Colonic mucosa (tissue), 4 donors: ENCODE measurements at regions not wholly inside any gene's neighbourhood (a gene's known extent, or its start where the extent isn't known, plus 50 kb on each side); places are given as distances from the start of the nearest gene placed in this dataset.

Source experiments
- DNase-seq: peaks from one replicate; pipeline ENCODE4 v3.0.0-alpha.2; 2020
- H3K27ac ChIP-seq: fragments of 200-600 bp; one replicate; pipeline ENCODE4 v1.8.0; 2021
- H3K27me3 ChIP-seq: fragments of 200-600 bp; one replicate; pipeline ENCODE4 v1.8.0; 2021
- H3K36me3 ChIP-seq: fragments of 200-600 bp; one replicate; pipeline ENCODE4 v1.8.0; 2021
- H3K4me1 ChIP-seq: fragments of 200-600 bp; one replicate; pipeline ENCODE4 v1.8.0; 2021; ENCODE audit warnings: mild to moderate bottlenecking
- H3K4me3 ChIP-seq: fragments of 200-600 bp; one replicate; pipeline ENCODE4 v1.8.0; 2021
- H3K9ac ChIP-seq, 2 donors: one replicate each; pipeline ENCODE4 v1.7.0; 2013; ENCODE audit warnings: control low read depth in 2 of 2, low read depth in 2 of 2, low read length in 2 of 2
- H3K9me3 ChIP-seq: fragments of 200-600 bp; one replicate; pipeline ENCODE4 v1.8.0; 2021
- CTCF ChIP-seq: fragments of 200-600 bp; IDR thresholded peaks from one replicate; pipeline ENCODE4 v1.8.0; 2022; ENCODE audit warnings: antibody characterized with exemption, mild to moderate bottlenecking
- intact Hi-C: fragments of 100-400 bp; cut with DNase I; formaldehyde crosslinking; loops from one replicate; pipeline ENCODE4 v1.14.1; 2022
- donor health status: healthy.
- donor health status: DM: no; HTN: no; CAD: no.
- donor health status: DM: no; HTN: no; CAD: no.

- H3K9ac ChIP-seq = no peak overlapping the region
- no peak overlapping the region for H3K27ac ChIP-seq
- no peaks in the 10 kb centered on the region for H3K4me1 ChIP-seq
- H3K27me3 ChIP-seq = no peaks in the 10 kb centered on the region
- no peaks in the 10 kb centered on the region for H3K9me3 ChIP-seq
- intact Hi-C loops = no loop called here
- H3K36me3 ChIP-seq = no peaks in the 10 kb centered on the region
- TF ChIP-seq CTCF = no peak
- no peak for DNase-seq
- no peak overlapping the region for H3K4me3 ChIP-seq
These were observed 329.7 kb upstream of the POM121L12 start for GRCh38 chr7:52705768-52706167.

- H3K9me3 ChIP-seq = no peaks in the 10 kb centered on the region
- H3K36me3 ChIP-seq = no peaks in the 10 kb centered on the region
- TF ChIP-seq CTCF = no peak
These were observed 335.1 kb upstream of the POM121L12 start for GRCh38 chr7:52700349-52700748.

GRCh38 chr7:52695973-52696595 lies 339.3 kb upstream of the POM121L12 start:
- no peaks in the 10 kb centered on the region for H3K4me1 ChIP-seq
- TF ChIP-seq CTCF = no peak

More at GRCh38 chr7:52700349-52700748, 335.1 kb upstream of the POM121L12 start:
- H3K9ac ChIP-seq = no peak overlapping the region
- intact Hi-C loops = no loop called here
- no peak overlapping the region for H3K4me3 ChIP-seq
- H3K27ac ChIP-seq = no peak overlapping the region
- no peaks in the 10 kb centered on the region for H3K4me1 ChIP-seq
- no peak for DNase-seq
- H3K27me3 ChIP-seq = no peaks in the 10 kb centered on the region

GRCh38 chr7:52691257-52691656 lies 344.2 kb upstream of the POM121L12 start:
- intact Hi-C loops = no loop called here
- no peak for DNase-seq
- Histone ChIP-seq H3K4me3 (no peak overlapping the region), H3K9me3 (no peaks in the 10 kb centered on the region), H3K27ac (no peak overlapping the region), H3K36me3 (no peaks in the 10 kb centered on the region), H3K4me1 (no peaks in the 10 kb centered on the region), H3K27me3 (no peaks in the 10 kb centered on the region), H3K9ac (no peak overlapping the region)
- TF ChIP-seq CTCF = no peak

More at GRCh38 chr7:52695973-52696595, 339.3 kb upstream of the POM121L12 start:
- Histone ChIP-seq H3K4me3 (no peak overlapping the region), H3K9me3 (no peaks in the 10 kb centered on the region), H3K27me3 (no peaks in the 10 kb centered on the region), H3K9ac (no peak overlapping the region), H3K27ac (no peak overlapping the region), H3K36me3 (no peaks in the 10 kb centered on the region)
- intact Hi-C loops = no loop called here
- DNase-seq = no peak

- Histone ChIP-seq H3K27ac (no peak overlapping the region), H3K9ac (no peak overlapping the region), H3K4me1 (no peaks in the 10 kb centered on the region), H3K36me3 (no peaks in the 10 kb centered on the region), H3K27me3 (no peaks in the 10 kb centered on the region), H3K9me3 (no peaks in the 10 kb centered on the region), H3K4me3 (no peak overlapping the region)
- DNase-seq = no peak
- intact Hi-C loops = no loop called here
- no peak for TF ChIP-seq CTCF
These were observed 345.5 kb upstream of the POM121L12 start for GRCh38 chr7:52689912-52690311.
